ENCODE measurements at regions not wholly inside any gene's neighbourhood (a gene's known extent, or its start where the extent isn't known, plus 50 kb on each side); places are given as distances from the start of the nearest gene placed in this dataset.

DNA sequence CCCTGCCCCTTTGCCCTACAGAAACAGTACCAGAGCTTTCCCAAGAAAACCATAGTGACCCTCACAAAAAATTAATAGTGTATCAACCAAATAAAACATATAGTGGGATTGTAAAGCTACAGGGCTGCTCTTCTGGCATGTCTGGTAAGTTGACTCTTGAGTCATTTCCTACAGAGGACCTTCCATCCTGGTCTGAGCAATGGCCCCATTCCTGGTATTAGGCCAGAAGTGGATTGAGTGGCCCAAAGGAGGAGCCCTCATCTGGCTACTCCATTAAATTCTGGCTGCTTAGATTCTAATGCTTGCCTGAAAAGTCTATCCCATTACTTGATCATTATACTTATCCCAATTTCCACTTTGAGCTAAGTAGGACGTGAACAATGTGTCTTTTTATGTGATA lies 150.9 kb upstream of the HMGN3 start:
- TF ChIP-seq, protein P1, sequence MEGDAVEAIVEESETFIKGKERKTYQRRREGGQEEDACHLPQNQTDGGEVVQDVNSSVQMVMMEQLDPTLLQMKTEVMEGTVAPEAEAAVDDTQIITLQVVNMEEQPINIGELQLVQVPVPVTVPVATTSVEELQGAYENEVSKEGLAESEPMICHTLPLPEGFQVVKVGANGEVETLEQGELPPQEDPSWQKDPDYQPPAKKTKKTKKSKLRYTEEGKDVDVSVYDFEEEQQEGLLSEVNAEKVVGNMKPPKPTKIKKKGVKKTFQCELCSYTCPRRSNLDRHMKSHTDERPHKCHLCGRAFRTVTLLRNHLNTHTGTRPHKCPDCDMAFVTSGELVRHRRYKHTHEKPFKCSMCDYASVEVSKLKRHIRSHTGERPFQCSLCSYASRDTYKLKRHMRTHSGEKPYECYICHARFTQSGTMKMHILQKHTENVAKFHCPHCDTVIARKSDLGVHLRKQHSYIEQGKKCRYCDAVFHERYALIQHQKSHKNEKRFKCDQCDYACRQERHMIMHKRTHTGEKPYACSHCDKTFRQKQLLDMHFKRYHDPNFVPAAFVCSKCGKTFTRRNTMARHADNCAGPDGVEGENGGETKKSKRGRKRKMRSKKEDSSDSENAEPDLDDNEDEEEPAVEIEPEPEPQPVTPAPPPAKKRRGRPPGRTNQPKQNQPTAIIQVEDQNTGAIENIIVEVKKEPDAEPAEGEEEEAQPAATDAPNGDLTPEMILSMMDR (IDR thresholded peaks at IDR 0.05; ENCODE audit: control insufficient read depth, insufficient read depth, low read depth, low read length, missing control alignments) = no peak
- H3K4me3 ChIP-seq (ENCODE audit: control insufficient read depth, low read depth, low read length) = no peak overlapping the region
- DNase-seq (ENCODE audit: low read depth) = no peak

DNA sequence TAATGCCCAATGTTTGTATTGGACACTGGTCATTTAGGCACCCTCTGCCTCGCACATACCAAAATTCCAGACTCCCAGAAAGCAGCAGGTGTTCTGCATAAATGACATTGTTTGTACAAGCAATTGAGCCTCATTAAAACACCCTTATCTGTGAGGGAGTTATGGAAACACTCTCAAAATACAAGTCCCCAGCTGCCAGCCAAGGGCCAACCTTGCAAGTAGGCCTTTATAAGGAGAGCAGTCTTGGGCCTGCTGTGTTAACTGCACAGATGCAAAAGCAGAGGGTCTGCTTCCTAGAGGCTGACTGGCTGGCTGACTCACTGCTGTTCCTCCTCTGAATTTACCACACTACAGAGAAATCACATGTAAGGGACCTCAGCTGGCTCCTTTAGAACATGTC lies 150.4 kb upstream of the HMGN3 start:
- H3K4me3 ChIP-seq (ENCODE audit: control insufficient read depth, low read depth, low read length) = no peak overlapping the region
- DNase-seq (ENCODE audit: low read depth) = no peak
- TF ChIP-seq, protein P1 (IDR thresholded peaks at IDR 0.05; ENCODE audit: control insufficient read depth, insufficient read depth, low read depth, low read length, missing control alignments) = no peak

DNA sequence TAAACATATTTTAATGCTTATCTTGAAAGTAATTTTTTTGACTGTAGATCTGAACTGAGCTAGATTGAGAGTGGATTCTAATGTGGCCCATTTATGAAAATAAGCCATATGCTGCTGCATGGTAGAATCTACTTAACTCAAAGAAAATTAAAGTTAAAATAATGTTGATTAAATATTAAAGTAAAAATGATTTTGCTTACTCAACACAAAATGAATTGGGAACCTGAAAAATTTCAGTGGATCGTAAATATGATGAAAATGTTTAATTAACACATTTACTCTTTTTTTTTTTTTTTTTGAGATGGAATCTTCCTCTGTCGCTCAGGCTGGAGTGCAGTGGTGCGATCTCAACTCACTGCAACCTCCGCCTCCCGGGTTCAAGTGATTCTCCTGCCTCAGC lies 144.5 kb upstream of the HMGN3 start:
- TF ChIP-seq, protein P1 (IDR thresholded peaks at IDR 0.05; ENCODE audit: control insufficient read depth, insufficient read depth, low read depth, low read length, missing control alignments) = no peak
- no peak overlapping the region for H3K4me3 ChIP-seq (ENCODE audit: control insufficient read depth, low read depth, low read length)
- DNase-seq (ENCODE audit: low read depth) = no peak

DNA sequence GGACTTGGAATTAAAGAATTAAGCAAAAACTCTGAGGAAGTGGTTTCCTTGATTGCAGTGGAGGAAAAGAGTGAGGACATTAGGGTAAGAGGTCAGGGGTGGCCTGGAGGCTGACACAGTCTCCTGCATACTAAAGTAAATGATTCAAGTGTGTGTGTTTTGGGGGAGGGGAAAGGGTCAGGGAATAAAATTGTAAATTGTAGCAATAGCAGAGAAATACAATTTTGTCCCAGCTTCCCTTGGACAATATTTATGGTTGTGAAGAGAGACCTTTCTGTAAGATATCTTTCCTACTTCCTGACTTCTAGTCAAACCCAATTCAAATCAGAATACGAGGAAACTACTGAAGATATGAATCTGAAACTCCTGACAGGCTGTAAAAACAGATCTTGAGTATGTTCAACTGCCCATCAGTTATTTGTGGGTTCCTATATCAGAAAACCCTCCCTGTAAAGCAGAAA lies 143.4 kb upstream of the HMGN3 start:
- TF ChIP-seq, protein P1 (IDR thresholded peaks at IDR 0.05; ENCODE audit: control insufficient read depth, insufficient read depth, low read depth, low read length, missing control alignments) = no peak
- no peak for DNase-seq (ENCODE audit: low read depth)
- H3K4me3 ChIP-seq (ENCODE audit: control insufficient read depth, low read depth, low read length) = no peak overlapping the region

DNA sequence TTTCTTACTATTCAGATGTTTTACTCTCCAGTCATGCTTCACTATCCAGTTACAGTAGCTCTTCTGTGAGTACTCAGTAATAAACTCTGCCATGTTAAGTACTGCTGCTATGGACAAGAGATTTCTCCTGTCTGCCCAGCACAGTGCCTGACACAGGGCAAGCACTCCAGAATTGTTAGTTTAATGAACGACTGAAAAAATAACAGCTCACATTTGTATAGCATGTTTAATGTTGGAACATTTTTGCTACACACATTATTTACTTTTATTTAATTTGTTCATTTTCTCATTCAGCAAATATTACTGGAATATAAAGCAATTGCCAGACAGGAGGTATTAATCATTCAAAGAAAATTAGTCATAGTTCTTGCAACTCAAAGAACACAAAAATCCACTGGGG lies 142.6 kb upstream of the HMGN3 start:
- DNase-seq (ENCODE audit: low read depth) = no peak
- no peak overlapping the region for H3K4me3 ChIP-seq (ENCODE audit: control insufficient read depth, low read depth, low read length)
- TF ChIP-seq, protein P1 (IDR thresholded peaks at IDR 0.05; ENCODE audit: control insufficient read depth, insufficient read depth, low read depth, low read length, missing control alignments) = no peak

- H3K4me3 ChIP-seq (ENCODE audit: control insufficient read depth, low read depth, low read length) = no peak overlapping the region
- DNase-seq (ENCODE audit: low read depth) = no peak
- TF ChIP-seq, protein P1 (IDR thresholded peaks at IDR 0.05; ENCODE audit: control insufficient read depth, insufficient read depth, low read depth, low read length, missing control alignments) = no peak
Measured at GRCh38 chr6:79375635-79376337, 141.3 kb upstream of the HMGN3 start.

Measured in AG09309 (cell line).